K562 (cell line): ENCODE measurements at regions not wholly inside any gene's neighbourhood (a gene's known extent, or its start where the extent isn't known, plus 50 kb on each side); places are given as distances from the start of the nearest gene placed in this dataset.

Experiments used
- ATAC-seq: fragments of 200-7000 bp; cut with Tn5 transposase; 3 replicates; pipeline ENCODE4 v1.9.1; 2020; ENCODE audit warnings: moderate library complexity
- BruUV-seq: library from RNA; stranded (reverse); fragments of 400-500 nt; replicated peaks from 2 replicates; lab custom pipeline; 2021; lab: Mats Ljungman, UMichigan
- CTCF ChIA-PET: fragments of 300-600 bp; formaldehyde crosslinking; extraction: SDS; loops from one replicate; lab custom pipeline; 2021; ENCODE audit warnings: low intra/inter-chr PET ratio; lab: Yijun Ruan, JAX
- POLR2A ChIA-PET: fragments of 300-600, 350-650 bp; sonication (Branson Sonifier 250); formaldehyde crosslinking; extraction: SDS; loops from one replicate; lab custom pipeline; 2021; ENCODE audit warnings: antibody characterized with exemption, inconsistent platforms; lab: Yijun Ruan, JAX
- DNase-seq, 4 experiments: peaks; one replicate each; pipeline versions ENCODE4 v3.0.0 to v3.0.0-alpha.2; 2011 to 2018; ENCODE audit warnings: low spot score in 3 of 4, mixed read lengths in 3 of 4; ENCODE audit errors: extremely low read depth in 1 of 4
- FAIRE-seq: peaks from 2 replicates; lab custom pipeline; 2011; peaks lifted over from hg19 to GRCh38; lab: Jason Lieb, UNC
- H2AFZ ChIP-seq: 2 replicates; pipeline ENCODE4 v1.6.0; 2011; ENCODE audit warnings: low read depth, low read length, control low read depth, inconsistent platforms
- H3K27ac ChIP-seq: fragments of 200-600 bp; 3 replicates; pipeline ENCODE4 v1.8.0; 2011; ENCODE audit warnings: low read depth, mild to moderate bottlenecking, control low read depth, inconsistent platforms, low read length, moderate library complexity, mixed read lengths; ENCODE audit errors: extremely low read depth
- H3K27me3 ChIP-seq, 2 experiments: fragments of 300-600 bp in 1 of 2; 2 replicates in 1 of 2; 3 replicates in 1 of 2; pipeline versions ENCODE4 v1.6.0 to v1.8.0; 2011; ENCODE audit warnings: inconsistent platforms in 2 of 2, low read length in 2 of 2, mild to moderate bottlenecking in 1 of 2, mixed read lengths in 1 of 2, moderate library complexity in 1 of 2; ENCODE audit not compliant: control insufficient read depth in 2 of 2, insufficient read depth in 2 of 2
- H3K36me3 ChIP-seq: fragments of 300-600 bp; 3 replicates; pipeline ENCODE4 v1.8.0; 2011; ENCODE audit warnings: mild to moderate bottlenecking, low read length, inconsistent platforms; ENCODE audit not compliant: control insufficient read depth, insufficient read depth
- H3K4me1 ChIP-seq, 2 experiments: fragments of 200-600 bp in 1 of 2; replicated peaks in 1 of 2; 2 replicates in 1 of 2; 3 replicates in 1 of 2; pipeline versions ENCODE4 v1.5.1 to v1.8.0; 2011; ENCODE audit warnings: inconsistent platforms in 2 of 2, low read length in 2 of 2, mild to moderate bottlenecking in 1 of 2, mixed read lengths in 1 of 2, moderate library complexity in 1 of 2; ENCODE audit not compliant: control insufficient read depth in 2 of 2, insufficient read depth in 2 of 2
- H3K4me2 ChIP-seq: 2 replicates; pipeline ENCODE4 v1.6.1; 2011; ENCODE audit warnings: low read length, control low read depth, inconsistent platforms, mixed read lengths; ENCODE audit not compliant: insufficient read depth
- H3K4me3 ChIP-seq: fragments of 200-600 bp; sonication (generic), shearing (Covaris generic); 2 replicates; pipeline ENCODE4 v1.5.1; 2016; ENCODE audit warnings: control low read depth, inconsistent platforms
- H3K79me2 ChIP-seq: fragments of 200-600 bp; 3 replicates; pipeline ENCODE4 v1.8.0; 2011; ENCODE audit warnings: low read length, inconsistent platforms; ENCODE audit not compliant: control insufficient read depth, insufficient read depth
- H3K9ac ChIP-seq, 2 experiments: 2 replicates each; pipeline versions ENCODE4 v1.6.0 to v1.6.1; 2011; ENCODE audit warnings: low read depth in 2 of 2, low read length in 2 of 2, control low read depth in 1 of 2, inconsistent platforms in 1 of 2, mild to moderate bottlenecking in 1 of 2, mixed read lengths in 1 of 2; ENCODE audit not compliant: insufficient read depth in 1 of 2
- H3K9me1 ChIP-seq: one replicate; pipeline ENCODE4 v1.6.0; 2011; ENCODE audit warnings: inconsistent platforms, mild to moderate bottlenecking, low read length, moderate library complexity; ENCODE audit not compliant: control insufficient read depth, insufficient read depth
- H3K9me3 ChIP-seq: replicated peaks from 2 replicates; pipeline ENCODE4 v1.5.1; 2011; ENCODE audit warnings: low read depth, low read length, inconsistent platforms; ENCODE audit not compliant: control insufficient read depth, insufficient read depth
- H4K20me1 ChIP-seq: replicated peaks from 2 replicates; pipeline ENCODE4 v1.6.1; 2011; ENCODE audit warnings: low read length, inconsistent platforms, mixed read lengths; ENCODE audit not compliant: control insufficient read depth, insufficient read depth
- DMBX1 ChIP-seq: fragments of 250-450 bp; sonication (Bioruptor Pico); IDR thresholded peaks from 2 replicates; pipeline ENCODE4 v1.8.0; 2022; ENCODE audit warnings: inconsistent platforms, mild to moderate bottlenecking, moderate library complexity, borderline replicate concordance
- GTF2F1 ChIP-seq: IDR thresholded peaks from 2 replicates; pipeline ENCODE4 v1.6.1; 2011; ENCODE audit warnings: low read depth, low read length, improper control_type of control experiment
- KDM5B ChIP-seq: fragments of 200-600 bp; sonication (generic); IDR thresholded peaks from 2 replicates; pipeline ENCODE4 v1.6.1; 2012; ENCODE audit warnings: low read depth, mild to moderate bottlenecking, moderate library complexity, low read length, control low read depth, inconsistent platforms; ENCODE audit not compliant: insufficient replicate concordance
- L3MBTL2 ChIP-seq: fragments of 450-650 bp; IDR thresholded peaks from 2 replicates; pipeline ENCODE4 v1.6.1; 2016; ENCODE audit warnings: mild to moderate bottlenecking, moderate library complexity
- MAFF ChIP-seq: IDR thresholded peaks from 2 replicates; pipeline ENCODE4 v1.6.1; 2012; ENCODE audit warnings: low read length, improper control_type of control experiment
- MAFK ChIP-seq: IDR thresholded peaks from 2 replicates; pipeline ENCODE4 v1.6.1; 2011; ENCODE audit warnings: low read length, improper control_type of control experiment
- NBN ChIP-seq: fragments of 450-650 bp; IDR thresholded peaks from 2 replicates; pipeline ENCODE4 v1.6.1; 2016; ENCODE audit warnings: low read depth, mild to moderate bottlenecking
- PBX2 ChIP-seq, 2 experiments: IDR thresholded peaks in 1 of 2; conservative IDR thresholded peaks in 1 of 2; 2 replicates each; pipeline ENCODE4 v1.6.1; 2016; ENCODE audit warnings: low read depth in 2 of 2, mild to moderate bottlenecking in 1 of 2, missing compliant biosample characterization in 1 of 2, missing genetic modification characterization in 1 of 2, moderate library complexity in 1 of 2
- RNF2 ChIP-seq: sonication (generic); IDR thresholded peaks from 2 replicates; pipeline ENCODE4 v1.6.1; 2016
- TAF1 ChIP-seq: IDR thresholded peaks from 2 replicates; pipeline ENCODE4 v1.6.1; 2011; ENCODE audit warnings: mild to moderate bottlenecking, low read length, moderate library complexity; ENCODE audit not compliant: insufficient read depth, control insufficient read depth, severe bottlenecking; ENCODE audit errors: extremely low read depth
- TSC22D4 ChIP-seq: fragments of 450-650 bp; IDR thresholded peaks from 2 replicates; pipeline ENCODE4 v1.6.1; 2016; ENCODE audit warnings: missing genetic modification characterization, missing biosample characterization, control low read depth
- ZNF316 ChIP-seq: fragments of 450-650 bp; IDR thresholded peaks from 2 replicates; pipeline ENCODE4 v1.6.1; 2016
- ZNF695 ChIP-seq: fragments of 450-650 bp; formaldehyde crosslinking; IDR thresholded peaks from 2 replicates; pipeline ENCODE4 v1.4.0; 2020; ENCODE audit warnings: mild to moderate bottlenecking, moderate library complexity
- ZNF76 ChIP-seq: fragments of 250-450 bp; sonication (Bioruptor Pico); IDR thresholded peaks from 2 replicates; pipeline ENCODE4 v1.4.0; 2020; ENCODE audit warnings: mild to moderate bottlenecking, moderate library complexity, borderline replicate concordance
- ZNF785 ChIP-seq: fragments of 250-450 bp; sonication (Bioruptor Pico); IDR thresholded peaks from 2 replicates; pipeline ENCODE4 v1.4.0; 2020; ENCODE audit warnings: mild to moderate bottlenecking
- WGBS: fragments of 100-300 bp; shearing (Covaris generic); methylation state at CpG from one replicate; pipeline ENCODE4 v1.1.6; 2016; ENCODE audit warnings: low coverage, mixed read lengths; ENCODE audit not compliant: insufficient coverage; ENCODE audit errors: missing lambda C conversion rate; 5-methylcytosine and 5-hydroxymethylcytosine counted together
- in situ Hi-C: fragments of 300-500 bp; cut with MboI; formaldehyde crosslinking; loops from 4 replicates; pipeline ENCODE4 v1.15.0; 2018; ENCODE audit warnings: inconsistent platforms, mixed read lengths
- intact Hi-C: fragments of 100-400 bp; cut with micrococcal nuclease; formaldehyde crosslinking; loops from 2 replicates; pipeline ENCODE4 v1.14.2; 2022
- TF ChIP-seq, protein P1 (sequence below): fragments of 250-450 bp; sonication (Bioruptor Pico); IDR thresholded peaks from 2 replicates; pipeline ENCODE4 v1.5.0; 2021

DNA sequence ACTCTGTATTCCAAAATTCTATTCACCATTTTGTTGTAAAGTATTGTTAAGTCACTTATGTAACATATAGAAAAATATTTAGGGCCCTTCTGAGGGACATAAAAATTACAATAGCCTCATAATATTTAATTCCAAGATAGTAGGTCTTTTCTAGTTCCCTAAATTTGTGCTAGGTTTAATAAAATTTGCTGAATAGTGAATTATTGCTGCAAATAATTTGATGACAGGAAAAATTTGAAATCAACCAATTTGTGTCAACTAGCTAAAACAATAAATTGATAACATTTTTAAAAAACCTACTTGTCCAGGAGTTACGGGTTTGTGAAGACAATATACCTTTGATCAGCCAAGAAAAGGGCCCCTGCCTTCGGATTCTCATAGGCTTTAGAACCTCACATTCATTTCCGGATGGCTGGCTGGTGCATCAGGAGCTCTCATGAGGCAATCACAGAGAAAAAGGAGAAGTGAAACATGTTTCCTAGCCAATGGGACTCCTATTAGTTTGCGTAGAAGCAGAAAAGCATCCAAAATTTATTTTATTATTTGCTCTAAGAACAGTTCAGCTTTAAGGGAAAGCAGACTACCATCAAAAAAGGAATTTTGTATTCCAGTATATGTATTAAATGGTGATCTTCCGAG is 177.2 kb downstream of the LRRC3B start:
- no peak for FAIRE-seq

More for the DNA sequence above, 177.2 kb downstream of the LRRC3B start:
- Histone ChIP-seq H3K9me3 (peaks cover 2% of the 10 kb centered on the region; the same call in 1 of the 2 replicates), H3K9me1 (no peaks in the 10 kb centered on the region), H3K27ac (no peak overlapping the region), H3K4me3 (no peak overlapping the region), H3K79me2 (no peaks in the 10 kb centered on the region), H3K9ac (no peak overlapping the region), H3K4me2 (no peak overlapping the region), H2AFZ (no peak overlapping the region), H3K36me3 (no peaks in the 10 kb centered on the region), H3K27me3 (no peaks in the 10 kb centered on the region), H3K4me1 (no peaks in the 10 kb centered on the region), H4K20me1 (no peaks in the 10 kb centered on the region)
- WGBS: 1% methylated on average over 5 of the region's 5 CpGs
- TF ChIP-seq ZNF785 (CRISPR knock-in tag) (no peak), GTF2F1 (no peak), RNF2 (no peak), ZNF316 (peak; percentile 62; the same call in 1 of the 2 replicates), TSC22D4 (tag) (no peak), NBN (no peak), MAFF (peak; percentile 14; the same call in 1 of the 2 replicates), MAFK (peak; percentile 32; the same call in 1 of the 2 replicates), PBX2 (CRISPR knock-in tag; IDR thresholded peaks at IDR 0.05; ENCODE audit: low read depth) (no peak), PBX2 (tag; conservative IDR thresholded peaks at IDR 0.05; ENCODE audit: low read depth) (no peak), ZNF695 (CRISPR knock-in tag) (no peak), TAF1 (no peak), KDM5B (no peak), ZNF76 (no peak), DMBX1 (CRISPR knock-in tag) (no peak), L3MBTL2 (no peak)
- TF ChIP-seq, protein P1, sequence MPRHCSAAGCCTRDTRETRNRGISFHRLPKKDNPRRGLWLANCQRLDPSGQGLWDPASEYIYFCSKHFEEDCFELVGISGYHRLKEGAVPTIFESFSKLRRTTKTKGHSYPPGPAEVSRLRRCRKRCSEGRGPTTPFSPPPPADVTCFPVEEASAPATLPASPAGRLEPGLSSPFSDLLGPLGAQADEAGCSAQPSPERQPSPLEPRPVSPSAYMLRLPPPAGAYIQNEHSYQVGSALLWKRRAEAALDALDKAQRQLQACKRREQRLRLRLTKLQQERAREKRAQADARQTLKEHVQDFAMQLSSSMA (CRISPR knock-in tag): no peak
- intact Hi-C loops: no loop called here
- ATAC-seq: no peak
- no peak for DNase-seq
- BruUV-seq: no TSS peak
- ChIA-PET CTCF (no interaction called here), POLR2A (no interaction called here)
- in situ Hi-C loops: no loop called here
